ENCODE measurements at regions not wholly inside any gene's neighbourhood (a gene's known extent, or its start where the extent isn't known, plus 50 kb on each side); places are given as distances from the start of the nearest gene placed in this dataset.
"Not testable (repeated sequence)": the region's sequence is repeated elsewhere in the genome, so short reads cannot be mapped to it uniquely, and the experiment has no call there.

- Histone ChIP-seq H3K36me3 (ENCODE audit: insufficient read depth, low read length) (no peaks in the 10 kb centered on the region), H3K9ac (ENCODE audit: low read depth, low read length) (no peak overlapping the region), H3K9me3 (replicated peaks; ENCODE audit: low read length) (peaks cover 6% of the 10 kb centered on the region), H3K27me3 (ENCODE audit: control insufficient read depth, insufficient read depth, low read length) (no peaks in the 10 kb centered on the region), H3K4me1 (ENCODE audit: control insufficient read depth, insufficient read depth, low read length) (no peaks in the 10 kb centered on the region), H3K4me2 (ENCODE audit: low read length) (no peak overlapping the region), H3K4me3 (ENCODE audit: low read length) (no peak overlapping the region)
Measured at GRCh38 chr14:97995038-97995437, 1197.9 kb downstream of the VRK1 start.

GRCh38 chr14:97995531-97995930 is 1198.3 kb downstream of the VRK1 start:
- no peak overlapping the region for H3K4me3 ChIP-seq (ENCODE audit: low read length)
- H3K4me1 ChIP-seq (ENCODE audit: control insufficient read depth, insufficient read depth, low read length) = no peaks in the 10 kb centered on the region
- no peaks in the 10 kb centered on the region for H3K36me3 ChIP-seq (ENCODE audit: insufficient read depth, low read length)
- H3K4me2 ChIP-seq (ENCODE audit: low read length) = no peak overlapping the region
- H3K9me3 ChIP-seq (replicated peaks; ENCODE audit: low read length) = peaks cover 6% of the 10 kb centered on the region
- no peak overlapping the region for H3K9ac ChIP-seq (ENCODE audit: low read depth, low read length)
- H3K27me3 ChIP-seq (ENCODE audit: control insufficient read depth, insufficient read depth, low read length) = no peaks in the 10 kb centered on the region

- no peak overlapping the region for H3K9ac ChIP-seq (ENCODE audit: low read depth, low read length)
- peaks cover 6% of the 10 kb centered on the region for H3K9me3 ChIP-seq (replicated peaks; ENCODE audit: low read length)
- no peak overlapping the region for H3K4me3 ChIP-seq (ENCODE audit: low read length)
- H3K4me1 ChIP-seq (ENCODE audit: control insufficient read depth, insufficient read depth, low read length) = no peaks in the 10 kb centered on the region
- H3K27me3 ChIP-seq (ENCODE audit: control insufficient read depth, insufficient read depth, low read length) = no peaks in the 10 kb centered on the region
- no peak overlapping the region for H3K4me2 ChIP-seq (ENCODE audit: low read length)
- H3K36me3 ChIP-seq (ENCODE audit: insufficient read depth, low read length) = no peaks in the 10 kb centered on the region
Measured at GRCh38 chr14:98006008-98006407, 1208.8 kb downstream of the VRK1 start.

GRCh38 chr14:98008381-98009113 is 1211.4 kb downstream of the VRK1 start:
- Histone ChIP-seq H3K27me3 (ENCODE audit: control insufficient read depth, insufficient read depth, low read length) (no peaks in the 10 kb centered on the region), H3K4me3 (ENCODE audit: low read length) (no peak overlapping the region), H3K9me3 (replicated peaks; ENCODE audit: low read length) (peaks cover 4% of the 10 kb centered on the region), H3K4me1 (ENCODE audit: control insufficient read depth, insufficient read depth, low read length) (no peaks in the 10 kb centered on the region), H3K4me2 (ENCODE audit: low read length) (no peak overlapping the region), H3K9ac (ENCODE audit: low read depth, low read length) (no peak overlapping the region), H3K36me3 (ENCODE audit: insufficient read depth, low read length) (no peaks in the 10 kb centered on the region)

GRCh38 chr14:98009177-98009576 is 1212.0 kb downstream of the VRK1 start:
- H3K9me3 ChIP-seq (replicated peaks; ENCODE audit: low read length); H3K9ac ChIP-seq (ENCODE audit: low read depth, low read length); H3K27me3 ChIP-seq (ENCODE audit: control insufficient read depth, insufficient read depth, low read length); H3K36me3 ChIP-seq (ENCODE audit: insufficient read depth, low read length); H3K4me2 ChIP-seq (ENCODE audit: low read length); H3K4me3 ChIP-seq (ENCODE audit: low read length); H3K4me1 ChIP-seq (ENCODE audit: control insufficient read depth, insufficient read depth, low read length): not testable (repeated sequence)

GRCh38 chr14:98010784-98011183 is 1213.6 kb downstream of the VRK1 start:
- Histone ChIP-seq H3K4me1 (ENCODE audit: control insufficient read depth, insufficient read depth, low read length) (no peaks in the 10 kb centered on the region), H3K4me3 (ENCODE audit: low read length) (no peak overlapping the region), H3K27me3 (ENCODE audit: control insufficient read depth, insufficient read depth, low read length) (no peaks in the 10 kb centered on the region), H3K9me3 (replicated peaks; ENCODE audit: low read length) (peaks cover 9% of the 10 kb centered on the region), H3K4me2 (ENCODE audit: low read length) (no peak overlapping the region), H3K9ac (ENCODE audit: low read depth, low read length) (no peak overlapping the region), H3K36me3 (ENCODE audit: insufficient read depth, low read length) (no peaks in the 10 kb centered on the region)

- H3K4me1 ChIP-seq (ENCODE audit: control insufficient read depth, insufficient read depth, low read length) = no peaks in the 10 kb centered on the region
- H3K27me3 ChIP-seq (ENCODE audit: control insufficient read depth, insufficient read depth, low read length) = no peaks in the 10 kb centered on the region
- H3K36me3 ChIP-seq (ENCODE audit: insufficient read depth, low read length) = no peaks in the 10 kb centered on the region
- H3K4me3 ChIP-seq (ENCODE audit: low read length) = no peak overlapping the region
- no peak overlapping the region for H3K9ac ChIP-seq (ENCODE audit: low read depth, low read length)
- H3K9me3 ChIP-seq (replicated peaks; ENCODE audit: low read length) = peaks cover 9% of the 10 kb centered on the region
- H3K4me2 ChIP-seq (ENCODE audit: low read length) = no peak overlapping the region
Measured at GRCh38 chr14:98014851-98015615, 1217.9 kb downstream of the VRK1 start.

GRCh38 chr14:98015921-98016320 is 1218.7 kb downstream of the VRK1 start:
- no peak overlapping the region for H3K4me2 ChIP-seq (ENCODE audit: low read length)
- H3K4me1 ChIP-seq (ENCODE audit: control insufficient read depth, insufficient read depth, low read length) = no peaks in the 10 kb centered on the region
- no peak overlapping the region for H3K9ac ChIP-seq (ENCODE audit: low read depth, low read length)
- H3K36me3 ChIP-seq (ENCODE audit: insufficient read depth, low read length) = no peaks in the 10 kb centered on the region
- peaks cover 9% of the 10 kb centered on the region for H3K9me3 ChIP-seq (replicated peaks; ENCODE audit: low read length)
- no peak overlapping the region for H3K4me3 ChIP-seq (ENCODE audit: low read length)
- H3K27me3 ChIP-seq (ENCODE audit: control insufficient read depth, insufficient read depth, low read length) = no peaks in the 10 kb centered on the region

GRCh38 chr14:98018628-98019027 is 1221.4 kb downstream of the VRK1 start:
- Histone ChIP-seq H3K27me3 (ENCODE audit: control insufficient read depth, insufficient read depth, low read length) (no peaks in the 10 kb centered on the region), H3K9me3 (replicated peaks; ENCODE audit: low read length) (peaks cover 9% of the 10 kb centered on the region), H3K4me1 (ENCODE audit: control insufficient read depth, insufficient read depth, low read length) (no peaks in the 10 kb centered on the region), H3K4me3 (ENCODE audit: low read length) (no peak overlapping the region), H3K4me2 (ENCODE audit: low read length) (no peak overlapping the region), H3K9ac (ENCODE audit: low read depth, low read length) (no peak overlapping the region), H3K36me3 (ENCODE audit: insufficient read depth, low read length) (no peaks in the 10 kb centered on the region)

GRCh38 chr14:98022541-98023520 is 1225.6 kb downstream of the VRK1 start:
- Histone ChIP-seq H3K9me3 (replicated peaks; ENCODE audit: low read length) (peaks cover 5% of the 10 kb centered on the region), H3K27me3 (ENCODE audit: control insufficient read depth, insufficient read depth, low read length) (no peaks in the 10 kb centered on the region), H3K4me1 (ENCODE audit: control insufficient read depth, insufficient read depth, low read length) (no peaks in the 10 kb centered on the region), H3K4me2 (ENCODE audit: low read length) (no peak overlapping the region), H3K9ac (ENCODE audit: low read depth, low read length) (no peak overlapping the region), H3K36me3 (ENCODE audit: insufficient read depth, low read length) (no peaks in the 10 kb centered on the region), H3K4me3 (ENCODE audit: low read length) (no peak overlapping the region)

GRCh38 chr14:98028162-98028561 is 1231.0 kb downstream of the VRK1 start:
- Histone ChIP-seq H3K9ac (ENCODE audit: low read depth, low read length) (no peak overlapping the region), H3K4me1 (ENCODE audit: control insufficient read depth, insufficient read depth, low read length) (no peaks in the 10 kb centered on the region), H3K27me3 (ENCODE audit: control insufficient read depth, insufficient read depth, low read length) (no peaks in the 10 kb centered on the region), H3K4me3 (ENCODE audit: low read length) (no peak overlapping the region), H3K4me2 (ENCODE audit: low read length) (no peak overlapping the region), H3K36me3 (ENCODE audit: insufficient read depth, low read length) (no peaks in the 10 kb centered on the region), H3K9me3 (replicated peaks; ENCODE audit: low read length) (peaks cover 14% of the 10 kb centered on the region)

Data from skeletal muscle satellite cell (primary cell).